SK-N-SH treated with all-trans-retinoic acid at 6 μM for 48 hours (cell line): ENCODE measurements at regions not wholly inside any gene's neighbourhood (a gene's known extent, or its start where the extent isn't known, plus 50 kb on each side); places are given as distances from the start of the nearest gene placed in this dataset.
A peak's percentile ranks its signal among the peaks of the same experiment; 100 is the strongest.

Source experiments
- ATAC-seq: fragments of 200-7000 bp; cut with Tn5 transposase; 3 replicates; pipeline ENCODE4 v1.9.1; 2020; ENCODE audit warnings: mild to moderate bottlenecking, moderate library complexity
- ARNTL ChIP-seq: fragments of 450-650 bp; formaldehyde crosslinking; IDR thresholded peaks from 2 replicates; pipeline ENCODE4 v1.5.0; 2020; ENCODE audit warnings: low read depth, mild to moderate bottlenecking, moderate library complexity, borderline replicate concordance
- BACH2 ChIP-seq: fragments of 250-450 bp; sonication (Bioruptor Pico); IDR thresholded peaks from 2 replicates; pipeline ENCODE4 v1.9.0; 2021; ENCODE audit warnings: mild to moderate bottlenecking, borderline replicate concordance
- CSDC2 ChIP-seq: fragments of 250-450 bp; sonication (Bioruptor Pico); IDR thresholded peaks from 2 replicates; pipeline ENCODE4 v1.5.0; 2020; ENCODE audit warnings: mild to moderate bottlenecking, moderate library complexity
- ESRRG ChIP-seq: fragments of 250-450 bp; sonication (Bioruptor Pico); IDR thresholded peaks from 2 replicates; pipeline ENCODE4 v1.6.1; 2021; ENCODE audit warnings: mild to moderate bottlenecking
- GLIS3 ChIP-seq: fragments of 250-450 bp; sonication (Bioruptor Pico); IDR thresholded peaks from 2 replicates; pipeline ENCODE4 v1.5.0; 2020; ENCODE audit warnings: mild to moderate bottlenecking, moderate library complexity
- ISL1 ChIP-seq: fragments of 250-450 bp; sonication (Bioruptor Pico); IDR thresholded peaks from 2 replicates; pipeline ENCODE4 v2.1.2; 2022; ENCODE audit warnings: mild to moderate bottlenecking, moderate library complexity
- OSR1 ChIP-seq: fragments of 250-450 bp; sonication (Bioruptor Pico); IDR thresholded peaks from 2 replicates; pipeline ENCODE4 v1.8.0; 2022; ENCODE audit warnings: moderate library complexity, mild to moderate bottlenecking, inconsistent platforms
- PPARA ChIP-seq: fragments of 250-450 bp; sonication (Bioruptor Pico); IDR thresholded peaks from 2 replicates; pipeline ENCODE4 v1.5.0; 2020; ENCODE audit warnings: mild to moderate bottlenecking, borderline replicate concordance
- RARB ChIP-seq: fragments of 250-450 bp; sonication (Bioruptor Pico); IDR thresholded peaks from 2 replicates; pipeline ENCODE4 v1.8.0; 2021; ENCODE audit warnings: mild to moderate bottlenecking, moderate library complexity
- SNAI2 ChIP-seq: fragments of 250-450 bp; sonication (Bioruptor Pico); IDR thresholded peaks from 2 replicates; pipeline ENCODE4 v1.5.0; 2020; ENCODE audit warnings: mild to moderate bottlenecking, moderate library complexity
- TCF4 ChIP-seq: fragments of 250-450 bp; sonication (Bioruptor Pico); IDR thresholded peaks from 2 replicates; pipeline ENCODE4 v1.8.0; 2021; ENCODE audit warnings: mild to moderate bottlenecking, moderate library complexity, borderline replicate concordance
- TOX ChIP-seq: fragments of 250-450 bp; sonication (Bioruptor Pico); IDR thresholded peaks from 2 replicates; pipeline ENCODE4 v1.8.0; 2021; ENCODE audit warnings: mild to moderate bottlenecking, moderate library complexity, borderline replicate concordance
- ZC3H10 ChIP-seq: fragments of 250-450 bp; sonication (Bioruptor Pico); IDR thresholded peaks from 2 replicates; pipeline ENCODE4 v1.5.1; 2021; ENCODE audit warnings: mild to moderate bottlenecking, moderate library complexity
- ZFP3 ChIP-seq: fragments of 250-450 bp; sonication (Bioruptor Pico); IDR thresholded peaks from 2 replicates; pipeline ENCODE4 v1.5.0; 2020; ENCODE audit warnings: mild to moderate bottlenecking, moderate library complexity
- ZFP30 ChIP-seq: fragments of 450-650 bp; formaldehyde crosslinking; IDR thresholded peaks from 2 replicates; pipeline ENCODE4 v1.5.0; 2022; ENCODE audit warnings: mild to moderate bottlenecking, moderate library complexity
- ZNF565 ChIP-seq: fragments of 450-650 bp; formaldehyde crosslinking; conservative IDR thresholded peaks from 2 replicates; pipeline ENCODE4 v1.5.0; 2020; ENCODE audit warnings: low read depth, mild to moderate bottlenecking, moderate library complexity
- ZNF8 ChIP-seq: fragments of 450-650 bp; formaldehyde crosslinking; IDR thresholded peaks from 2 replicates; pipeline ENCODE4 v1.5.0; 2020; ENCODE audit warnings: mild to moderate bottlenecking, moderate library complexity
- TF ChIP-seq, protein P1 (sequence below): fragments of 250-450 bp; sonication (Bioruptor Pico); IDR thresholded peaks from 2 replicates; pipeline ENCODE4 v1.5.1; 2021; ENCODE audit warnings: mild to moderate bottlenecking, moderate library complexity
- TF ChIP-seq, protein P2 (sequence below): fragments of 250-450 bp; sonication (Bioruptor Pico); IDR thresholded peaks from 2 replicates; pipeline ENCODE4 v1.5.1; 2020; ENCODE audit warnings: low read depth, mild to moderate bottlenecking, moderate library complexity
- TF ChIP-seq, protein P3 (sequence below): fragments of 250-450 bp; sonication (Bioruptor Pico); IDR thresholded peaks from 2 replicates; pipeline ENCODE4 v1.5.0; 2020; ENCODE audit warnings: mild to moderate bottlenecking, moderate library complexity
- TF ChIP-seq, protein P4 (sequence below): fragments of 250-450 bp; sonication (Bioruptor Pico); IDR thresholded peaks from 2 replicates; pipeline ENCODE4 v1.8.0; 2021; ENCODE audit warnings: low read depth, mild to moderate bottlenecking, moderate library complexity, borderline replicate concordance
- TF ChIP-seq, protein P5 (sequence below): fragments of 250-450 bp; sonication (Bioruptor Pico); IDR thresholded peaks from 2 replicates; pipeline ENCODE4 v1.8.0; 2020; ENCODE audit warnings: mild to moderate bottlenecking, moderate library complexity, borderline replicate concordance

DNA sequence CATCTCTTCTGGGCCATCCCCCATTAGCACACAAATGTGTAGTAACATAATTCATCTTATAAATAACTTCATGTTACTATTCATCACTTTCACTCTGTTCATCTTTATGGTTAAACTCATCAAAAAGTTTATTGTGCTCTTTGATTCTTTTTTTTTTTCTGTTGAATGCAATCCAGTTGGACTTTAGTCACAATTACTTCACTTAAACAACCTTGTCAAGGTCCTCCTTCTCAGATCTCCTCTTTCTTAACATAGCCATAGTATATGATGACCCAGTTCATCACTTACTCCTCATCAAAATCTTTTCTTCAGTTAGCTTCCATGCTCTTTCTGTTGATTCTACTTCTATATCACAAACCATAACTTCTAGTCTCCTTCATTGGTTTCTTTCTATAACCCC, 80.2 kb upstream of the ZC3H15 start (continued):
- TF ChIP-seq, protein P1, sequence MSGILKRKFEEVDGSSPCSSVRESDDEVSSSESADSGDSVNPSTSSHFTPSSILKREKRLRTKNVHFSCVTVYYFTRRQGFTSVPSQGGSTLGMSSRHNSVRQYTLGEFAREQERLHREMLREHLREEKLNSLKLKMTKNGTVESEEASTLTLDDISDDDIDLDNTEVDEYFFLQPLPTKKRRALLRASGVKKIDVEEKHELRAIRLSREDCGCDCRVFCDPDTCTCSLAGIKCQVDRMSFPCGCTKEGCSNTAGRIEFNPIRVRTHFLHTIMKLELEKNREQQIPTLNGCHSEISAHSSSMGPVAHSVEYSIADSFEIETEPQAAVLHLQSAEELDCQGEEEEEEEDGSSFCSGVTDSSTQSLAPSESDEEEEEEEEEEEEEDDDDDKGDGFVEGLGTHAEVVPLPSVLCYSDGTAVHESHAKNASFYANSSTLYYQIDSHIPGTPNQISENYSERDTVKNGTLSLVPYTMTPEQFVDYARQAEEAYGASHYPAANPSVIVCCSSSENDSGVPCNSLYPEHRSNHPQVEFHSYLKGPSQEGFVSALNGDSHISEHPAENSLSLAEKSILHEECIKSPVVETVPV (CRISPR knock-in tag): no peak
- no peak for TF ChIP-seq ARNTL
- no peak for TF ChIP-seq ESRRG (CRISPR knock-in tag)
- no peak for TF ChIP-seq TCF4 (CRISPR knock-in tag)
- TF ChIP-seq ZFP30 (CRISPR knock-in tag): no peak

DNA sequence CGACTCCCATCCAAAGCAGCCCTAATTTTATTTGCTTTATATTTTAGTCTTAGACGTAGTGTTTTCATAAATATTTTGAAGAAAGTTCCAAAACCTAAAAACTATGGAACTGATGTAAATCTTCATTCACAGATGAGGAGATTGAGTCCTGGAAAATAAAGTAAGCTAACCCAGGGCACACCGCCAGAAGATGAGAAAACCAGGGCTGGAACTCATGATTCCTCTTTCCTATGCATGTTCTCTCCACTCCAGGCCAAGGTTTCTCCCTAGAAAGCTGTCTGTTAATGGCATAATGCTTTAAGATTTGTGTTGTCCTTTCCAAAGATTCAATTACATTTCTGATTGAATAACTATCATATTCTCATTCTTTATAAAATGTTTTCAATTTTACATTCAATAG, 78.4 kb upstream of the ZC3H15 start:
- no peak for ATAC-seq

DNA sequence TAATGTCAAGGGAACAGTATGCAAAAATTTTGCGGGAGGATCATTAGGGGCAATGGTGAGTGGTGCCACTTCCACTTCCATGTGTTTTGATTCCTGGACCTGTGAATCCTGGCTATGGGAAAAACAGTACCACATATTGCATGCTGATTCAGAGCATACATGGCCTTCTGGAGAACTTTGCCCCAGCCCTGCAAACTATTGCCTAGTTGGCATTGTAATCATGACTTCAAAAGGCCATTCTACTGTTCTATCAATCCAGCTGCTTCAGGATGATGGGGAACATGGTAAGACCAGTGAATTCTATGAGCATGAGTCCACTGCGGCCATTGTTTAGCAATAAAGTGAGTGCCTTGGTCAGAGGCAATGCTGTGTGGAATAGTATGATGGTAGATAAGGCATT, 75.3 kb upstream of the ZC3H15 start:
- TF ChIP-seq, protein P1 (CRISPR knock-in tag): no peak
- TF ChIP-seq ZFP3 (CRISPR knock-in tag) (no peak), ZNF565 (no peak), ZC3H10 (CRISPR knock-in tag) (no peak), GLIS3 (CRISPR knock-in tag) (no peak), ESRRG (CRISPR knock-in tag) (no peak), ISL1 (no peak), RARB (no peak), PPARA (CRISPR knock-in tag) (no peak)
- TF ChIP-seq, protein P2, sequence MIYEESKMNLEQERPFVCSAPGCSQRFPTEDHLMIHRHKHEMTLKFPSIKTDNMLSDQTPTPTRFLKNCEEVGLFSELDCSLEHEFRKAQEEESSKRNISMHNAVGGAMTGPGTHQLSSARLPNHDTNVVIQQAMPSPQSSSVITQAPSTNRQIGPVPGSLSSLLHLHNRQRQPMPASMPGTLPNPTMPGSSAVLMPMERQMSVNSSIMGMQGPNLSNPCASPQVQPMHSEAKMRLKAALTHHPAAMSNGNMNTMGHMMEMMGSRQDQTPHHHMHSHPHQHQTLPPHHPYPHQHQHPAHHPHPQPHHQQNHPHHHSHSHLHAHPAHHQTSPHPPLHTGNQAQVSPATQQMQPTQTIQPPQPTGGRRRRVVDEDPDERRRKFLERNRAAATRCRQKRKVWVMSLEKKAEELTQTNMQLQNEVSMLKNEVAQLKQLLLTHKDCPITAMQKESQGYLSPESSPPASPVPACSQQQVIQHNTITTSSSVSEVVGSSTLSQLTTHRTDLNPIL (CRISPR knock-in tag): no peak
- no peak for ATAC-seq

More for the DNA sequence above, 78.4 kb upstream of the ZC3H15 start:
- no peak for TF ChIP-seq BACH2 (CRISPR knock-in tag)
- no peak for TF ChIP-seq TCF4 (CRISPR knock-in tag)
- no peak for TF ChIP-seq PPARA (CRISPR knock-in tag)

DNA sequence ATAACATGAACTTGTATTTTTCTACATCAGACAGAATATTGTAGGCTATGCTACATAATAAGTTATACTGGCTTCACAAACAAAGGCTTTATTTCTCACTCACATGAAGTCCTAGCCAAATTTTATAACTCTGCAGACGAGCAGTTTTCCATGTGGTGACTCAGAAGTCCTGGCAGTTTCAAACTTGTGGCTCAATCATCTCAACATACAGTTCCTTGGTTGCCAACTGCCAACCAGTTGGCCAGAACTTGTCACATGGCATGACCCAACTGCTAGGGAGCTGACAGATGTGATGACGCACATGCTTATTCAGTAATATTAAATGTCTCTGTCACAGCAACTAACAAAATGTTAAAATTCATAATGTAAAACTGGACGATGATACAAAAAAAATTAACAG, 63.8 kb upstream of the ZC3H15 start:
- TF ChIP-seq ZNF8 (CRISPR knock-in tag) (no peak), TOX (CRISPR knock-in tag) (no peak), OSR1 (CRISPR knock-in tag) (no peak), BACH2 (CRISPR knock-in tag) (no peak), ARNTL (no peak), ESRRG (CRISPR knock-in tag) (no peak), CSDC2 (CRISPR knock-in tag) (no peak), ZFP3 (CRISPR knock-in tag) (no peak), TCF4 (CRISPR knock-in tag) (no peak), ZC3H10 (CRISPR knock-in tag) (no peak), ZNF565 (no peak), ISL1 (no peak), ZFP30 (CRISPR knock-in tag) (no peak), SNAI2 (CRISPR knock-in tag) (no peak), RARB (no peak)
- TF ChIP-seq, protein P1 (CRISPR knock-in tag): no peak
- TF ChIP-seq, protein P3, sequence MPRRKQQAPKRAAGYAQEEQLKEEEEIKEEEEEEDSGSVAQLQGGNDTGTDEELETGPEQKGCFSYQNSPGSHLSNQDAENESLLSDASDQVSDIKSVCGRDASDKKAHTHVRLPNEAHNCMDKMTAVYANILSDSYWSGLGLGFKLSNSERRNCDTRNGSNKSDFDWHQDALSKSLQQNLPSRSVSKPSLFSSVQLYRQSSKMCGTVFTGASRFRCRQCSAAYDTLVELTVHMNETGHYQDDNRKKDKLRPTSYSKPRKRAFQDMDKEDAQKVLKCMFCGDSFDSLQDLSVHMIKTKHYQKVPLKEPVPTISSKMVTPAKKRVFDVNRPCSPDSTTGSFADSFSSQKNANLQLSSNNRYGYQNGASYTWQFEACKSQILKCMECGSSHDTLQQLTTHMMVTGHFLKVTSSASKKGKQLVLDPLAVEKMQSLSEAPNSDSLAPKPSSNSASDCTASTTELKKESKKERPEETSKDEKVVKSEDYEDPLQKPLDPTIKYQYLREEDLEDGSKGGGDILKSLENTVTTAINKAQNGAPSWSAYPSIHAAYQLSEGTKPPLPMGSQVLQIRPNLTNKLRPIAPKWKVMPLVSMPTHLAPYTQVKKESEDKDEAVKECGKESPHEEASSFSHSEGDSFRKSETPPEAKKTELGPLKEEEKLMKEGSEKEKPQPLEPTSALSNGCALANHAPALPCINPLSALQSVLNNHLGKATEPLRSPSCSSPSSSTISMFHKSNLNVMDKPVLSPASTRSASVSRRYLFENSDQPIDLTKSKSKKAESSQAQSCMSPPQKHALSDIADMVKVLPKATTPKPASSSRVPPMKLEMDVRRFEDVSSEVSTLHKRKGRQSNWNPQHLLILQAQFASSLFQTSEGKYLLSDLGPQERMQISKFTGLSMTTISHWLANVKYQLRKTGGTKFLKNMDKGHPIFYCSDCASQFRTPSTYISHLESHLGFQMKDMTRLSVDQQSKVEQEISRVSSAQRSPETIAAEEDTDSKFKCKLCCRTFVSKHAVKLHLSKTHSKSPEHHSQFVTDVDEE (CRISPR knock-in tag): no peak
- TF ChIP-seq, protein P4, sequence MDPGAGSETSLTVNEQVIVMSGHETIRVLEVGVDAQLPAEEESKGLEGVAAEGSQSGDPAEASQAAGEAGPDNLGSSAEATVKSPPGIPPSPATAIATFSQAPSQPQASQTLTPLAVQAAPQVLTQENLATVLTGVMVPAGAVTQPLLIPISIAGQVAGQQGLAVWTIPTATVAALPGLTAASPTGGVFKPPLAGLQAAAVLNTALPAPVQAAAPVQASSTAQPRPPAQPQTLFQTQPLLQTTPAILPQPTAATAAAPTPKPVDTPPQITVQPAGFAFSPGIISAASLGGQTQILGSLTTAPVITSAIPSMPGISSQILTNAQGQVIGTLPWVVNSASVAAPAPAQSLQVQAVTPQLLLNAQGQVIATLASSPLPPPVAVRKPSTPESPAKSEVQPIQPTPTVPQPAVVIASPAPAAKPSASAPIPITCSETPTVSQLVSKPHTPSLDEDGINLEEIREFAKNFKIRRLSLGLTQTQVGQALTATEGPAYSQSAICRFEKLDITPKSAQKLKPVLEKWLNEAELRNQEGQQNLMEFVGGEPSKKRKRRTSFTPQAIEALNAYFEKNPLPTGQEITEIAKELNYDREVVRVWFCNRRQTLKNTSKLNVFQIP: no peak
- TF ChIP-seq, protein P5, sequence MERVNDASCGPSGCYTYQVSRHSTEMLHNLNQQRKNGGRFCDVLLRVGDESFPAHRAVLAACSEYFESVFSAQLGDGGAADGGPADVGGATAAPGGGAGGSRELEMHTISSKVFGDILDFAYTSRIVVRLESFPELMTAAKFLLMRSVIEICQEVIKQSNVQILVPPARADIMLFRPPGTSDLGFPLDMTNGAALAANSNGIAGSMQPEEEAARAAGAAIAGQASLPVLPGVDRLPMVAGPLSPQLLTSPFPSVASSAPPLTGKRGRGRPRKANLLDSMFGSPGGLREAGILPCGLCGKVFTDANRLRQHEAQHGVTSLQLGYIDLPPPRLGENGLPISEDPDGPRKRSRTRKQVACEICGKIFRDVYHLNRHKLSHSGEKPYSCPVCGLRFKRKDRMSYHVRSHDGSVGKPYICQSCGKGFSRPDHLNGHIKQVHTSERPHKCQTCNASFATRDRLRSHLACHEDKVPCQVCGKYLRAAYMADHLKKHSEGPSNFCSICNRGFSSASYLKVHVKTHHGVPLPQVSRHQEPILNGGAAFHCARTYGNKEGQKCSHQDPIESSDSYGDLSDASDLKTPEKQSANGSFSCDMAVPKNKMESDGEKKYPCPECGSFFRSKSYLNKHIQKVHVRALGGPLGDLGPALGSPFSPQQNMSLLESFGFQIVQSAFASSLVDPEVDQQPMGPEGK (CRISPR knock-in tag): no peak
- peak; percentile 53 for ATAC-seq
